ENCODE measurements at regions not wholly inside any gene's neighbourhood (a gene's known extent, or its start where the extent isn't known, plus 50 kb on each side); places are given as distances from the start of the nearest gene placed in this dataset.
"Not testable (repeated sequence)": the region's sequence is repeated elsewhere in the genome, so short reads cannot be mapped to it uniquely, and the experiment has no call there.

DNA sequence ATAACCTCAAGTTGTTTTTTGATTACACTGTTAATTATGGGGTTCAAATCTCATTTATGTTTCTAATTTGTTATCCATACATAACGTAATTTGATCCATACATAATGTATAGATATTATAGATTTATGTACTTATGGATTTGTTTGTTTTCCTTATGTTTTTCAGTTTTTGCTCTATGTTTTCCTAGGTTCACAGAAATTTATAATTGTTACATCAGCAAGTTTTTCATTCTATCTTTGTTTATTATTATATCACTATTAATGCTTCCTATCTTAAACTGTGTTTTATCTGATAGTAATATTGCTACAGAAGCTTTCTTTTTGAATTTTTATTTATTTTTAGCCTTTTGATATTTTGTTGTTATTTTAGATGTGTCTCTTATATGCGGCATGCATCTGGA is 194.3 kb upstream of the SOX21 start:
- FAIRE-seq = no peak
- no peak for DNase-seq (ENCODE audit: low spot score)

DNA sequence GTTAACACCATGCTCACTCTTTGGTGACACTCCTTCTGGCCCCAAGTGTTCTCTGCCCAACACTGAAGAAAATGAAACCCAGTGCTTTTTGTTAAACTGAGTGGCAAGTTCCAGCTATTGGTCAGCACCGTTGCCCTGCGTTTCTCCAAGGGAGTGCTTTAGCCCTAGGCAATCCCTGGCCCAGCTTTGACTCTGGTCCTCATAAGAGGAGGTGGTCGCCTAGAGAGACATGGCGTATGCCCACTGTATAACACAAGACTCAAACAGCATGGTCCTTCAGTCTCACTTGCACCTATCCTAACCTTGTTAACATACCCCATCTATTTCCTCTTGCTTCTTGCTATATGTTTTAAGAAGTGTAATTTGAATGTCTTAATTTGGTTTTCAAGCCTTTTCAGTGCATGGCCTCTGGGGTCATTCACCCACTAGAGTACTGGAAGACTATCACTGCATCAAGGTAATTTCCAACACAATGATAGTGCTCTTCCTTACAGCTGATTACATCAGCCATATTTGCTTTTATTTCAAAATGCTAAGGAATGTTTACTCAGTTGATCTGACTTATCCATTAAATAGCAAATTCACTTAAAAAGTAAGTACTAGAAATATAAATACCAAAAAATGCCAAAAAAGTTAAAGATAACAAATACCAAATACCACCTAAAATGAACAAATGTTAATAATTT is 190.5 kb upstream of the SOX21 start:
- no peak for FAIRE-seq

DNA sequence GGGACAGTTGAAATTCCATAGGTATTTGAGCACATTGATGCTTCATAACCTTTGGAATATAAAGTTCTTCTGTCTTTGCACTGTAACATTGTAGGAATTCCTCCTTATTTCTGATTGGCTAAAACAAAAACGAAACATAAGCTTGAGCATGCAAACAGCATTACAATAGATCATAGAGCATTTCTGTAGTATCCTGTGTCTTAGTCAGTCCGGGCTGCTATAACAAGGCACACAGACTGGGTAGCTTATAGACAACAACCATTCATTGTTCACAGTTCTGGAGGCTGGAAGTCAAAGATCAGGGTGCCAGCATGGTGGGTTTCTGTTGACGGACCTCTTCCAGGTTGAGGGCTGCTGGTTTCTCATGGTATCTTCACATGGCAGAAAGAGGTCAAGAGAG is 188.7 kb upstream of the SOX21 start:
- no peak for FAIRE-seq

More for the DNA sequence above, 190.5 kb upstream of the SOX21 start:
- no peak for DNase-seq (ENCODE audit: low spot score)

DNA sequence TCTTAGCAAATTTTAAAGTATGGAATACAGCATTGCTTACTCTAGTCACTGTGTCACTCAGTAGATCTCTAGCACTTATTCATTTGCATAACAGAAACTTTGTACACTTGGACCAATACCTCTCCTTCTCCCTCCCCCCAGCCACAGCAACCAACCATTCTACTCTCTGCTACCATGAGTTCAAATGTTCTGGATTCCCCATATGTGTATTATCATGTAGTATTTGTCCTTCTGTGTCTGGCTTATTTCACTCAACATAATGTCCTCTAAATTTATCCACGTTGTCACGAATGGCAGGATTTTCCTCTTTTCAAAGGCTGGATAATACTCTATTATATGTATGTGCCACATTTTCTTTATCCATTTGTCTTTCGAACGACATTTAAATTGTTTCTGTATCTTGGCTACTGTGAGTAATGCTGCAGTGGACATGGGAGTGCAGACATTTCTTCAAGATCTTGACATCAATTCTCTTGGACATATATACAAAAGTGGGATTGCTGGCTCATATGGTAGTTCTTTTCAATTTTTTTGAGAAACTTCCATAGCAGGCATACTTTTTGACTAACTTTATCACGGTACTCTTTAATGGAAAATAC is 184.5 kb upstream of the SOX21 start:
- DNase-seq (ENCODE audit: low spot score) (no peak), FAIRE-seq (no peak)

More for the DNA sequence above, 188.7 kb upstream of the SOX21 start:
- DNase-seq (ENCODE audit: low spot score) = no peak

DNA sequence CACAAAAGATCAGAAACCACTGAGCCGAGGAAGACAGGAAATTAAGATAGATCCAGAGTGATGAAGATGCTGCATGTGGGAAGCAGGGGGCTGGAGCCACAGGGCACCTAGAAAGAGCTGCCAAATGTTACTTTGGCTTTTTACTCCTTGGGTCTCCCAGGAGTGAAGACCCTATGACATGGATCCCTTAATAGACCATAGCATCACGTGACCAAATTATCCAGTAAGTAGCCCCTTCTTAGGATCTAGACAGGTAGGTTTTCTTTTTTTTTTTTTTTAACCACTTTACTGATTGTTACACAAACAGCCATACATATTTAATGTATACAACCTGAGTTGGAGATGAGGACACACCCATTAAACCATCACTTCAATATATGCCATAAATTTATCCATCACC is 183.9 kb upstream of the SOX21 start:
- DNase-seq (ENCODE audit: low spot score) = no peak
- no peak for FAIRE-seq

DNA sequence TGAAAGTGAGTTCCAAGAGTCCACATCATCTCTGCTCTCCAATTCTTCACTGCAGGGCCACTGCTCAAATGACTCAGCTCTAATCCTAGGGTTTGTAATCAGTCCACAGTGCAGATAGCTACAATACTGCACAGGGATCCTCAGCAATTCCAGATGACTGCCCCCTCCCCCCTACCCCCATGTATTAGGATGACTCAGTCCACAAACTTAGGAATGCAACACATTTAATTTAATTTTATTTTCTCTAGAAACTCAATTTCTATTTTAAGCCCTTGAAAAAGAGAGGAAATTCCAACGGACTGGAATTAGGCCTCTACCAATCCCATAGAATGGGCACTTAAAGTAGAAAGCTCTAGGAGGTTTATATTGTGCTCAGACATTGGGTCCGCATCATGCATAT is 173.8 kb upstream of the SOX21 start:
- FAIRE-seq (no peak), DNase-seq (ENCODE audit: low spot score) (peak; percentile 9)

DNA sequence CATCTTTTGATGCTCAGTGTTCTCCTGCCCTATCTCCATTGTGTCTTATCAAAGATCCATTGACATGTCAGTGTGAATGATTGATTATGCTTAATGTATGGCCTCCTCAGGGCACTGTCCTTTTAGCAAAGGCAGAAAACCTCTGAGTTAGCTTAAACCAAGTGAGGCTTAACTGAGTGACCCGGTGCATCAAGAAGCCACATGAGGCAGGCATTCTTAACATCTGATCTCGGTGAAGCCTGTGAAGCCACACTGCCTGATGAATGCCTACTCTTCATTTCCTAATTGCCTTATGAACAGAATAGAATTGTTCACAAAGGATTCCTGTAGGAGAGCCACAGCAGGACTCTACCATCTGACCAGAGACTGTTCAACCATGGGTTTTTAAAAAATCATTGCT is 168.1 kb upstream of the SOX21 start:
- no peak for FAIRE-seq
- no peak for DNase-seq (ENCODE audit: low spot score)

DNA sequence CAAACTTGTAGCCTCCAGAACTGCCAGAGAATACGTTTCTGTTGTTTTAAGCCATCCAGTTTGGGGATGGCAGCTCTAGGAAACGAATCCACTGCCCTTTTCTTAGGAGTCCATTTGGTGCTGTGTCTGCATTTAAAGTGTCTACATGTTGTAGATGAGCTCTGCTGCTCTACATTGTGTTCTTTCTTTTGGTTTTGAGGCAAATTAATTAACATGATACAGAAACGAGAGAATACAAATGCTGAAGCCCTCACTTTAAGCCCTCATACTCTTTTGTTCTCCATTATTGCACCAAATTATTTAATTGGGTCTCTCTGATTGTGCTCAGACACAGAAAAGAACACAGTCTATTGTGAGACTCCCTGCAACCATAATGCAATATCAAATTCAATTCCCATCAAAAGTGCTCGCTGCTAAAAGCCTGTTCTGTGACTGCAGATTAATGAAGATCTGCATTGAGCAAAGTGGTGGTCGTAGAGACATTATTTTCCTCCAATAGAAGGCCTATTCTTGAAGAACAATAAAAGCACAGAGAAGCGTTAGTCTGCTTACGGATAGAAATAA is 166.3 kb upstream of the SOX21 start:
- DNase-seq (ENCODE audit: low spot score) (no peak), FAIRE-seq (no peak)

DNA sequence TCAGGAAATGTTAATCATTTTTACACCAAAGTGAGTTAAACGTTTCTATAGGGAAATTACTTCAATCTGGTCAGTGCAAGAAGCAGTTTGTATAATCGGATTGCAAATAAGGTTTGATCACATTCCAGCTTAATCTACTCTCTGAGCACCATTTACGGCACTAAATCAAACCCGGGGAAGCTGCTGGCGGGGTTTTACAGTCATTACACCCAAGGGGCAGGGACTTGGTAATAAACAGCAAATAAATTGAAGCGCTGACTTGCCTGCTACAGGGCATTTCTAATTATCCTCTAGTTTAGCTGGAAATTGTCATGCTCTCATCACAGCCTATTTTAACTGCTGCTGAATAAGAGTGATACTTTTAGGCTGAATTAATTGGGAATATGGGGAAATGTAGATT is 152.1 kb upstream of the SOX21 start:
- FAIRE-seq = no peak
- DNase-seq (ENCODE audit: low spot score) = no peak

DNA sequence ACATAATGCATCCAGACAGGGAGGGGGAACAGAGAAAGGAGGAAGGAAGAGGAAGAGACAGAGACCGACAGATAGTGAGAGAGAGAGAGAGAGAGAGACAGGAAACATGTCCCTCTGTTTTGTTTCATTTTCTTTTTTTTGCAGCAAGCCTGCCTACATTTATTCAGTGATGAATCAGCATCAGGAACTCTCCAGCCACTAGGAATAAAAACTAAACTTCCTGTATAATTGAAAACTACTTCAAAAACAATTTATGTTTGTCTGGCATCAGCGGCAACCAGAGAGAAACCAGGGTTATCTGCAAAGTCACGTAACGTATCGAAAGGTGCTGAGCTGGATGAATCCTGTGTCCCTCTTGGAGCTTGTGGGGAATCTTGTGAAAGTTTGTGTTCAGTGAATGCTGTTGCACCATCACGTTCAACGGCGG is 148.6 kb upstream of the SOX21 start:
- no peak for DNase-seq (ENCODE audit: low spot score)
- FAIRE-seq = no peak

DNA sequence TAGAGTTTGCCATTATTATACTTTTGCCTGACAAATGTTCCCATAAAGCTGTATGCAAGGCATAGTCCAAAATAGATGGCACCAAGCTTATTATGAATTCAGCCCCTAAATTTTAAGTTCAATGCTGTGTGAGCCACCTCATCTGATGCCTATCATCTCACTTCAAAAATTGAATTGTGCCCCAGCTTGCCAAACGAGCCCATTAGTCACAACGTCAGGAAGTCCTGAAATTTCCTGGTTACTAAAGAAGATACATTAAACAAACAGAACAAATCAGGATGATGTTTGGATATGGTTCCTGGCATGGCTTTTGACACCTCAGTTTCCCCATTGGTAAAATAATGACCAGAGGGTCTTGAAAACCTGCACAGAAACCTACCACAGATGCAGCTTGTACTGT is 147.5 kb upstream of the SOX21 start:
- FAIRE-seq (no peak), DNase-seq (ENCODE audit: low spot score) (no peak)

DNA sequence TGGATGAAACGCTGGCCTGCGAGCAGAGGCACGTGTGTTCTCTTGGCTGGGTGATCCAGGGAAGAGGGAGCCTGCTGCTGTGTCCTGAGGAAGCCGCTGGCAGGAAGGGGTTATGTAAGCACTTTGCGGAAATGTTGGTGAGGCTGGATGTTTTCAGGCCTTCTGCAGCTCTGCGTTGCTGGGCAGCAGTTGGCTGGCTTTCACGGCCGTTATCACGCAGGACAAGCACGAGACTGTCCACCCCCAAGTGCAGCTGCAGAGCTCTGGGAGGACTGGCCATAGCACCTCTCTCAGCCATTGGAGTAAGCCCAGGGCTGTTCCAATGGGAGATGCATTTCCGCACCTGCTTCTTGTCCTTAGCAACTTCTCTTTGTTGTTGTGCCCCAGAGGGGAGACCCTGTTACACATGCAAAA is 146.9 kb upstream of the SOX21 start:
- FAIRE-seq (no peak), DNase-seq (ENCODE audit: low spot score) (no peak)

DNA sequence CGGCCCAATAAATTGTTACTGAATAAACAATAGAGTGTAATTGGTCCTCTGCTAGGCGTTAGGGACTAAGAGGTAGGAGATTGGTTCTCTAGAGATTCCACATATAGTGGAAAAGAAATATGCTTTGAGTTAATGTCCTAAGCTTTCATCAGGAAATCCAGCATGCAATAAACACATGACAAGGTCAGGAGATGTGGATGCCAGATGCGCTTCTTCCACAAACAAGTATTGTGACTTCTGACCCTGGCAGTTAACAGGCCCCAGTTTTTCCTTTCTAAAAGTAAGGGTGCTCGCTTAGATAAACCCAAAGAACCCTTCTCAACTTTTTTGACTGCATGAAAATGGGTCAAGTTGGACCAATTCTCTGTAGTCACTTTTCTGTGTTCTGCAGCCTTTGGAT is 146.5 kb upstream of the SOX21 start:
- no peak for FAIRE-seq
- no peak for DNase-seq (ENCODE audit: low spot score)

DNA sequence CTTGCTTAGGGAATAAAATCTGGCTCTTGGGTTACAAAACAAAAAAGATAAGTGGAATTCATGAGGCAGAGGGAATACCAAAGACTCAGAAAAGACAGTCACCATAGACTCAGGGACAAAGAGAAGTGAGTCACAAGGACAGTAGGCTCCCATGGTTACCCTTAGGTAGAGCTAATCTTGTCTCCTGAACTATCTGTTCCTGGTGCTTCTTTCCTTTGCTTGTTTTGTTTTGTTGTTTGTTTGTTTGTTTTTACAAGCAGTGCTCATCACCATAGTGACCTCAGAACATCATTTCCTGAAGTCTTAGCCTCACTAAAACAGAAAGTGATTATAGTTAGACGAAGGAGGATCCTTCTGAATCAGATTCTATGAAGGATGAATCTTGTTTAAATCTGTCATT is 142.3 kb upstream of the SOX21 start:
- FAIRE-seq (no peak), DNase-seq (ENCODE audit: low spot score) (no peak)

DNA sequence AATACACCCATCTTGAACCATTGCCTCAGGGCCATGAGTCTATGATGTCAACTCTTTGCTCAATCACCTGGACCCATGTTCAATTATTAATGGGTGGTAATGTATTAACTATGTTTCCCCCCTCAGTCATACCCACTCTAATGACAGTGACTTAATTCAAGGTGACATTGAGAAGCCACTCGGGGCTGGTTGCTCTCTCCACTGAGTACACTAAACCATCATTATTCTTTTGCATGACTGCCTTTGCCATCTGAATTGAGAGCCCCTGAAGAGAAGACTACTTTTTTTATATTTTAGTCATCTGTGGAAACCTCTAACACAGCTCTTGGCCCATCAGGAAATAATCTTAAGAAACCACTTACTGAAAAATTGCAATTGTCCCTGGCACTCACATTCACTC is 139.2 kb upstream of the SOX21 start:
- no peak for FAIRE-seq
- no peak for DNase-seq (ENCODE audit: low spot score)

DNA sequence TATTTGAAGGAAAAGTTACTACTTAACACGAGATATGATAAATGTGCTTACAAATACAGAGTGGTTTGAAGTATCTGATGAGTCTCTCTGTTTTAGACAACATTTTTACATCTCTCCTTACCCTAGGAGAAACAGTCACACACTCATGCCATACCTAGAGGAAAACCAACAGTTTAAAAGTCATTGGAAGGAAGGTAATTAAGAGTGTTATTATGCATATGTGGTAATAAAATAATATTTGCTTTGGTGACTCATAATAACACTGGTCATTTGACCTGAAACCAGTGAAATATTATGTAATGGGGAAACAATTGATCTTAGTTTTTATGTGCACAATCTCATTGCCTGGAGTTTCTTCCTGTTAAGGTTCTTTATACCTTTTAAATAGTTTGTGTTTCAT is 136.9 kb upstream of the SOX21 start:
- FAIRE-seq = no peak
- DNase-seq (ENCODE audit: low spot score) = no peak

DNA sequence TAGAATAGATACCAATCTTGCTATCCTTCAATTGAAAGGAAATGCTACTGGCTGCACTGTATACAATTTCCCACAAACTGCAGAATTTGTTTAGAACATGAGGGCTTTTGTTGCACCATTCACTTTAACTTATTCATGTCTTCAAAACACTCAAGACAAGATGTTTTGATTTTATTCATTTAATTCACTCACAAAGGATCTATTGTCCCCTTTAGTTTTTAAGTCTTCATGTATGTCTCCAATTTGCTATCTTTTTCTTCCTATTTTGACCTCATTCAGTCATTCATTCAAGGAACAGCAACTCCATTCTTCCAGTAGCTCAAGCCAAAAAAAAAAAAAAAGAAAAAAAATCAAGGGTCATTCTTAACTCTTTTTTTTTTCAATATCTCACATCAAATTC is 130.6 kb upstream of the SOX21 start:
- FAIRE-seq = no peak
- no peak for DNase-seq (ENCODE audit: low spot score)

DNA sequence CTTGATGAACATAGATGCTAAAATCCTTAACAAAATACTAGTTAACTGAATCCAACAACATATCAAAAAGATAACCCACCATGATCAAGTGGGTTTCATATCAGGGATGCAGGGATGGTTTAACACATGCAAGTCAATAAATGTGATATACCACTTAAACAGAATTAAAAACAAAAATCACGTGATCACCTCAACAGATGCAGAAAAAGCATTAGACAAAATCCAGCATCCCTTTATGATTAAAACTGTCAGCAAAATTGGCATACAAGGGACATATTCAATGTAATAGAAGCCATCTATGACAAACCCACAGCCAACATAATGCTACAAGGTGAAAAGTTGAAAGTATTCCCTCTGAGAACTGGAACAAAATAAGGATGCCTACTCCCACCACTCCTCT is 124.7 kb upstream of the SOX21 start:
- not testable (repeated sequence) for DNase-seq (ENCODE audit: low spot score); FAIRE-seq

DNA sequence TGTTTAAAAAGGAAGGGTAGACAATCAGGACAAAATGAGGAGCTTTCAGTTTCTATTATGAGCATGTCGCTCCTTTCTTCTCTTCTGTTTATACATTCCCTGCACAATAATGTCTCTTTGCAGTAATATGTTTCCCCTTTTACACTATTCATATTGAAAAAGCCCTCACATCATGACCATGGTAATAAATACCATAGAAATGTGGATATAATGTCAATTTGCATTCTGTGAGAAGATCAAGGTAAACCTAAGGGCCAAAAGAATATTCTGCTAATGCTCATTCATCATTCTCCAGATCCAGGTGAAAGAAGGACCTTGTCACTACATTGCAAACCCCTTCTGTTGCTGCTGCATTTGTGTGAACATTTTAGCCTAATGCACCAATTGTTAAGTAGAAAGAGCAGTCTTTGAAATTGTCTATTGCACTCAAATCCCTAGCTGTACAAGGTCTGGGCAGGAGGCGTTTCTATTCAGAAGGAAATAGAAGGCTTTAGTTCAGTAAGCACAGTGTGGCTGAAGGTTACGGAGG is 117.6 kb upstream of the SOX21 start:
- FAIRE-seq = no peak
- no peak for DNase-seq (ENCODE audit: low spot score)

DNA sequence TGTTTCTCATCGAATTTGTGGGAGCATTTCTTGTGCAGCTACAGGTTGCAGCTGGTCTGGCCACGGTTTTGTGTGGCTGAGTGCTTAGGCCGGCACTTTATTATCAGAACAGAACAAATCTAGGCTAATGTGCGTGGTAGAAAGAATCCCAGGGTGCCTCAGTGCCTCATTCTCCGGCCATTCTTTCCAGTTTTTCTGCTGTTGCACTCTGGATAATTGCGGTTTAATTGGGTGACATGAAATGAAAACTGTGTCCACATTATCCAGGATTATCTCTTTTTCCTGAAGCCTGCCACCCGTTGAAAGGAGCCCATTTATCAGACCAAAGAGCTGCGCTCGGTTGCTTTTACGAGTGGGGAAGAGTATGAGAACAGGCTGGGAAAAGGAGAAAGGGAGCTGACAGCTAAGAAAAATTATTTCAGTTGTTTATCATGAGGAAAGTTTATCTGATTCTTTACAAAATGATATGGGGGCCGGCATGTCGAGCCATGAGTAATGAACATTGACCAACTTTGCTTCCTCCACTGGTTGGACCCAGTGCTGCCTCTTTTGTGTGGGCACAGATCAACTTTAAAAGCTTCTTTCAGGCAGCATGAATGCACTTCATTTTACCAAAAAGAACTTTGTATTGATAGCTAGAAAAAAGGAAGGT is 117.0 kb upstream of the SOX21 start:
- no peak for DNase-seq (ENCODE audit: low spot score)
- FAIRE-seq = no peak

DNA sequence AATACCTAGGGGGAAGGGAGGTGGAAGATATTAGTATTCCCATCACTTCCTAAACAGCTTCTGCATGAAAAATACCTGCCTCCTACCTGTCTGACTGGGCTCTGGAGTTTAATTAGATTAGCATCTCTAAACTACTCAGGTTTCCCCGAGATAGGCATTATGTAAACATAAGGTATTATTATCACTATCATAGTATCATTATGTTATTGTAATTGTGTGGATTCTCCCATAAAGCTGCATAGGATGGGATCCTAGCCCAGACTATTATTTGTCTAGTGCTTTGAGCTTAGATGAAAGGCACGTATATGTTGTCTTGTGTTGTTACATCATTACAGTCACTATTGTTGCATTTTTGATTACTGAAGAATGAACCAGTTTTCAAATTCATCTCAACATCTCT is 115.2 kb upstream of the SOX21 start:
- no peak for FAIRE-seq
- no peak for DNase-seq (ENCODE audit: low spot score)

DNA sequence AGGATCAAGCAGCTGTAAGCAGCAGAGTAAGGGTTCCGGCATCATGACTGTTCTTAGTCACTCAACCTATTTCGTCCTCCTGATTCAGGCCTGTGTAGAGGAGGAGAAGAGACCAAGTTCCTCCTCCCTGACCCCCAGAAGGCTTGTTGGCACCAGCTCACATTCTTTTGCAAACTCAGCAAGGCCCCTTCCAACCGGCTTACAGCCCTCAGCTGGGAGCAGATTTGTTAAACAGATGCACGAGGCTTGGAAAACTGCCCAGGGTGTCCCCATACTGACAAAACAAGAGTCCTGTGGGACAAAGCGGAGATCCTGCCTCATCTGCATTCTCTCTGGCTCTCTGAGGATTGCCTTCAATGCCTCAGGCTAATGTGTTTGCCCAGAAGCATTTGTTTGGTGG is 113.2 kb upstream of the SOX21 start:
- FAIRE-seq = no peak
- DNase-seq (ENCODE audit: low spot score) = no peak
